ENCODE measurements at regions not wholly inside any gene's neighbourhood (a gene's known extent, or its start where the extent isn't known, plus 50 kb on each side); places are given as distances from the start of the nearest gene placed in this dataset.

- DNase-seq (ENCODE audit: low read depth), result no peak
- no peak for TF ChIP-seq CTCF (IDR thresholded peaks at IDR 0.05; ENCODE audit: low read depth, low read length, missing control alignments)
- no peak overlapping the region for H3K4me3 ChIP-seq (ENCODE audit: low read depth, low read length)
These were observed 130.0 kb upstream of the ARHGAP5 start for GRCh38 chr14:31947076-31947475.

- DNase-seq (ENCODE audit: low read depth), result no peak
- TF ChIP-seq CTCF (IDR thresholded peaks at IDR 0.05; ENCODE audit: low read depth, low read length, missing control alignments), result no peak
- H3K4me3 ChIP-seq (ENCODE audit: low read depth, low read length), result no peak overlapping the region
These were observed 129.2 kb upstream of the ARHGAP5 start for GRCh38 chr14:31947680-31948595.

- no peak for DNase-seq (ENCODE audit: low read depth)
- TF ChIP-seq CTCF (IDR thresholded peaks at IDR 0.05; ENCODE audit: low read depth, low read length, missing control alignments), result no peak
- no peak overlapping the region for H3K4me3 ChIP-seq (ENCODE audit: low read depth, low read length)
These were observed 127.4 kb upstream of the ARHGAP5 start for GRCh38 chr14:31949709-31950108.

- no peak for TF ChIP-seq CTCF (IDR thresholded peaks at IDR 0.05; ENCODE audit: low read depth, low read length, missing control alignments)
- DNase-seq (ENCODE audit: low read depth), result no peak
- no peak overlapping the region for H3K4me3 ChIP-seq (ENCODE audit: low read depth, low read length)
These were observed 126.8 kb upstream of the ARHGAP5 start for GRCh38 chr14:31950331-31950730.

- TF ChIP-seq CTCF (IDR thresholded peaks at IDR 0.05; ENCODE audit: low read depth, low read length, missing control alignments), result no peak
- DNase-seq (ENCODE audit: low read depth), result no peak
These were observed 126.1 kb upstream of the ARHGAP5 start for GRCh38 chr14:31950764-31951637.

GRCh38 chr14:31951638-31951964 is 125.5 kb upstream of the ARHGAP5 start:
- no peak overlapping the region for H3K4me3 ChIP-seq (ENCODE audit: low read depth, low read length)
- no peak for DNase-seq (ENCODE audit: low read depth)
- TF ChIP-seq CTCF (IDR thresholded peaks at IDR 0.05; ENCODE audit: low read depth, low read length, missing control alignments), result no peak

More at GRCh38 chr14:31950764-31951637, 126.1 kb upstream of the ARHGAP5 start:
- H3K4me3 ChIP-seq (ENCODE audit: low read depth, low read length), result no peak overlapping the region
